Ovary (tissue), 3 donors: ENCODE measurements at regions not wholly inside any gene's neighbourhood (a gene's known extent, or its start where the extent isn't known, plus 50 kb on each side); places are given as distances from the start of the nearest gene placed in this dataset.

ENCODE experiments used
- CTCF ChIP-seq, 3 donors: fragments of 450-650 bp in 2 of 3; fragments of 200-600 bp in 1 of 3; IDR thresholded peaks; one replicate each; pipeline versions ENCODE4 v1.5.1 to v1.8.0; 2016 to 2022; ENCODE audit warnings: antibody characterized with exemption in 3 of 3, mild to moderate bottlenecking in 1 of 3
- POLR2A ChIP-seq: fragments of 450-650 bp; IDR thresholded peaks from one replicate; pipeline ENCODE4 v1.6.1; 2017; ENCODE audit warnings: antibody characterized with exemption, mild to moderate bottlenecking, moderate library complexity
- donor health status: DM: no; HTN: no; CAD: no.

DNA sequence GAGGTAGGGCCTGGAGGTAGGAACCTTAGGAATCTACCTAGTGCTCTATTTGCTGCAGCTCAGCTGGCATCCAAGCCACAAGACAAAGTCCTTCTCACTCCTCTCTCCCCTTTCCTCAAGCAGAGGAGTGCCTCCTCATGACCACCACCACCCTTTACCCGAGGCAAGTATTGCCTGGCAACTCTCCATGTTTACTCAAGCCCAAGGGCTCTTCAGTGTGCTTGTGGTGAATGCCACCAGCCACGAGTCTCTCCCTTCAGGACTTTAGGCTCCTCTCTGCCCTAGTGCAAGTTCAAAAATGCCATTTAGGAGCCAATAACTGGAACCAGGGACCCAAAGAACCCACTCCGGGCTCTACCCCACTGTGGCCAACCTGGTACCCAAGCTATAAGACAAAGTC is 514.5 kb upstream of the RGMB start:
- no peak for TF ChIP-seq CTCF (IDR thresholded peaks at IDR 0.05)
- TF ChIP-seq POLR2A = no peak
